ENCODE measurements at regions not wholly inside any gene's neighbourhood (a gene's known extent, or its start where the extent isn't known, plus 50 kb on each side); places are given as distances from the start of the nearest gene placed in this dataset.

DNA sequence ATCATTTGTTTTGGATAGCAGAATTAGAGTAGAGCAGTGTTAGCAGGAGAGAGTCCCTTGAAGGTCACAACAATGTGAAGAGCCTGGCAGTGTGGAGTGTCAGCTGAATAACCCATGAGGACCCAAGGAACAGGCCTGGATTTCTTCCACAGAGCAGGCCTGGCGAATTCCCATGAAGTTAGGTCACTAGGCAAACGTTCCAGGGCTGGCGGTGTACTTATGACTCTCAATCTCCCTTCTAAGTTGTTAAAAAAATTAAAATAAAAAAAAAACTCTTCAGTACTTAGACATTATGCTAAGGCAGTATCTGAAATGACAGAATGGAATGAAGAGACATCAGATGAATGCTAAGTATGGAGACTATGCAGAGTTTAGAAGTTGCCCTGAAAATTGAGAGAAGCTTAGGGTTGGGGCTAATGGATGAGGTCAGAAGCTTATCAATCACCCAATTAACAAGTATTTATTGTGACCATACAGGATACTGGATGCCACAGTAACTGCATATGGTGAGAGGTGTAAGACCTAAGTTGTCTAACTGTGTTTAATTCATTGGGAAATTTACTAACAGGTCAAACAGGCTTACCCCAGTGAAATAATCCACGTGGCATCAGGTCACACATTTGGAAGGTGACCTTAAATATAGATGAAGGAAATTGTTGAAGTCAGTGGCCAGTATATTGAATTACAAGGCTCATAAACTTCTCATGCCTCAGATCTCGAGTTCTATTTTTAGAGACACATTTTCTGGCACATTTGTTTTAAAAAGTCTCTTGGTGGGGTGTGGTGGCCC is 126.2 kb upstream of the NRP1 start:
- DNase-seq (ENCODE audit: low read depth in 4 of 4, low spot score in 3 of 4), result no peak

GRCh38 chr10:33459602-33460001 is 125.1 kb upstream of the NRP1 start:
- no peak for DNase-seq (ENCODE audit: low read depth in 4 of 4, low spot score in 3 of 4)

- DNase-seq (ENCODE audit: low read depth in 4 of 4, low spot score in 3 of 4), result no peak
These were observed 120.6 kb upstream of the NRP1 start for GRCh38 chr10:33455029-33455428.

DNA sequence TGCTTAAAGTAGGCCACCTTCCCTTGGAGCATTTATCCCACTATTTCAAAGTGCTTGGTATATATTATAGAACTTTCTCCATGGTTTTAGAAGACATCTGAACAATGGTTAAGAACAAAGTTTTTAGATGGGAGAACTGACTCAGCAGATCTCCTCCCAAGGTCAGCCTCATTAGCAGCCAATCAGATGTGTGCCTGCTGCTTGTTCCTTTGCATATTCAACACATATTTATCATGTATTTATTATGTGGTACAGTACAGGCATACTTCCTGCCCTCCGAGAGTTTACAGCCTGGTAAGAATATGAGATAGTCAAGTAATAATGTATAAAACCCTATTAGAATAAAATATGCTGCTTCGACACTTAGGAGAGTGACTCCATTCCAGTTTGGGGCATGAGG is 120.1 kb upstream of the NRP1 start:
- no peak for DNase-seq (ENCODE audit: low read depth in 4 of 4, low spot score in 3 of 4)

DNA sequence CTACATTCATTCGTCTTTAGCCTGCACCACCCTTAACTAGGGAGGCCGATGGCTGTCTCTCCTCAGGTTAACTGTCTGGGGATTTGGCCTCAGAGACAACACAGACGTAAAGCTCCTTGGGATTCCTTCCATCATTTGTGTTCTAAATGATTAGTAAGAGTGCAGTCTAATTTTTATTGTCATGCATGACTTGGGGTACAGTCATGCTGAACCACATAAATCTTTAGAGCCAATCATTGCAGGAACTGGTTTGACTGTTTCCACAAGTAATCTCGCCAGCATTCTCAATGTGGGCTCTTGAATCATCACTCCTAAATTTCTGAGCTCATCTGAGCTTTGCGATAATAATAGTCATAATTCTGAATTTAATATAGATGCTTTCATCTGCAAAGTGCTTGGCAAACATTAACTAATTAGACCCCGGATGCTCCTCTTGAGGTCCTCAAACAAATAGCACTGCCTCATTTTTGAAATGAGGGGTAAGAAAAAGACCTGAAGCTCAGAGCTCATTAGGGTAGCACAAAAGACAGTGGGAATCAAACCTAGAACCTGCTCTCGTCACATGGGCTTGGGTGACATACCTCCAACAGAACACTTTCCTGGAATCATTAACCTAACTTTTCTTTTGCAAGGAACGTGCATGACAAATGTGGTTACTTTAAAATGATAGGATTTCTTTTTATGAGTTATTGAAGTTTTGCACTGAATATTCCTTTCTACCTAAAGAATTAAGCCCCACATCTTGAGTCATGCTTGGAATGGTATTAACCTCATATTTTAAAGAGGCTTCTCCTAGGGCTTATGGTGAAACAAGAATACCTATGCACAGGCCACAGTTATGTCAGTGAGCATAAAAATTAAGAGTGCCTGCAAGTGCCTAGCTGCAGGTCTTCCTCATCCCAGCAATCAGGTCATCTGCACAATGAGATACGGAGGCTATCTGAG is 118.9 kb upstream of the NRP1 start:
- DNase-seq (ENCODE audit: low read depth in 4 of 4, low spot score in 3 of 4), result no peak

- DNase-seq (ENCODE audit: low read depth in 4 of 4, low spot score in 3 of 4), result no peak
These were observed 114.1 kb upstream of the NRP1 start for GRCh38 chr10:33448421-33449140.

DNA sequence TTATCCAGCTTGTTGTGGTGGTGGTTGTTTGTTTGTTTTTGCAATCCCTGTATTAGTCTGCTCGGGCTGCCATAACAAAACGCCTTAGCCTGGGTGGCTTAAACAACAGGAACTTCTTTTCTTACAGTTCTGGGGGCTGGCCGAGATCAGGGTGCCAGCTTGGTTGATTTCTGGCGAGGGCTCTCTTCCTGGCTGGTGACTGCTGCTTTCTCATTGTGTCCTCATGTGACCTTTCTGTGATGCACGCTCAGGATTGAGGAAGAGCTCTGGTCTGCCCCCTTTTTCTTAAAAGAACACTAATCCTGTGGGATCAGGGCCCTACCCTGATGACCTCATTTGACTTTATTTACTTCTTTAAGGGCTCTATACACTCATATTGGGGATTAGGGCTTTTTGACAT is 107.1 kb upstream of the NRP1 start:
- no peak for DNase-seq (ENCODE audit: low read depth in 4 of 4, low spot score in 3 of 4)

- DNase-seq (ENCODE audit: low read depth in 4 of 4, low spot score in 3 of 4), result no peak
These were observed 100.5 kb upstream of the NRP1 start for GRCh38 chr10:33434933-33435332.

- no peak for DNase-seq (ENCODE audit: low read depth in 4 of 4, low spot score in 3 of 4)
These were observed 94.2 kb upstream of the NRP1 start for GRCh38 chr10:33428682-33429081.

DNA sequence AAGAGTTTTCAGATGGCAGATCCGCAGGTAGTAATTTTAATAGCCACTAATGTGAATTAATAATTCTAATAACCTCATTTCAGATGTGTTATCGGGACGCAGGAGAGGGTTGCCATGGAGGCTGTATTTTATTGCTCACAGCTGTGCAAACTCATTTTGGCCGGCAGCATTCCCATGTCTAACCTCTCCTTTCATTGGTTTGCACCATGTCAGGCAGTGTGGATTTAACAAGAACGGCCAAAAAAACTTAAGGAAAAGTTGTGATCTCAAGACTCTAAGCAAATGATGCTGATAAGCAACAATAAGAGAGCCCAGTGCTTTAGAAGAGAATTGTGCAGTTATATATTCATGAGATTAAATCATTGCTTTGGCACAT is 88.7 kb upstream of the NRP1 start:
- peak; percentile 61 to 76 (median 70) for DNase-seq (ENCODE audit: low read depth in 4 of 4, low spot score in 3 of 4)

GRCh38 chr10:33422471-33423153 is 88.1 kb upstream of the NRP1 start:
- no peak for DNase-seq (ENCODE audit: low read depth in 4 of 4, low spot score in 3 of 4)

GRCh38 chr10:33421789-33422462 is 87.5 kb upstream of the NRP1 start:
- no peak for DNase-seq (ENCODE audit: low read depth in 4 of 4, low spot score in 3 of 4)

- no peak for DNase-seq (ENCODE audit: low read depth in 4 of 4, low spot score in 3 of 4)
These were observed 84.8 kb upstream of the NRP1 start for GRCh38 chr10:33419311-33419710.

DNA sequence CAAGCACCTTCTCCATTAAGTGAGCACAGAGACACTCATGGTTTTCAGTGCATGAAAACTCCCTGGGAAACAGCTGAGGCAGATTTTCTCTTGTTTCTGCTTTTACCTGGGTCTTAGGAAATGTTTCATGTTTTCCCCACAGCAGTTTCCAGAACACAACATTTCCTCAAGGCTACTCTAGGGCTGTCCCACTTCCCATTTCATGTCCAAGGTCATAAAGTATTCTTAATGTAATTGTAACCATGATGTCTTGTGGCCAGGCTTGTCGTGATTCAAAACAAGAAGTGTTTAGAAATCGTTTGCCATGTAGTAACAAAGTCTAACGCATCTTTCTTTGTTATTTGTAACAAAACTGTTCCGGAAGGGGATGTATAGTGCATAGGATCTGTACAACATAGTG is 83.8 kb upstream of the NRP1 start:
- no peak for DNase-seq (ENCODE audit: low read depth in 4 of 4, low spot score in 3 of 4)

DNA sequence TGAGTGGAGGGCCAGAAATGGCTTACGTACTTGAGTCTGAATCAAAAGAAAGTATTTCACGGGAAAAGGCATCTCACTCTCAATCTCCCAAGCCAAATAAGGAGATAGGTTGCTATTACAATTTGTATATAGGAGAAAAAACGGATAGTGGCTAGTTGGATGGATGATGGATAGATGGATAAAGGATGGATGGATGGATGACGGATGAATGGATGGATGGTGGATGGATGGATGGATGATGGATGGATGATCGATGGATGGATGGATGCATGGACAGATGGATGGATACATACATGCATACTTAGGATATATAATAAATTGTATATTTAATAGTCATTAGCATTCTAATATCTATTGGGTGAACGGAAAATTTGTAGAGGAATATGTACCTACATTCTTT is 82.2 kb upstream of the NRP1 start:
- DNase-seq (ENCODE audit: low read depth in 4 of 4, low spot score in 3 of 4), result no peak

- no peak for DNase-seq (ENCODE audit: low read depth in 4 of 4, low spot score in 3 of 4)
These were observed 81.7 kb upstream of the NRP1 start for GRCh38 chr10:33416209-33416608.

DNA sequence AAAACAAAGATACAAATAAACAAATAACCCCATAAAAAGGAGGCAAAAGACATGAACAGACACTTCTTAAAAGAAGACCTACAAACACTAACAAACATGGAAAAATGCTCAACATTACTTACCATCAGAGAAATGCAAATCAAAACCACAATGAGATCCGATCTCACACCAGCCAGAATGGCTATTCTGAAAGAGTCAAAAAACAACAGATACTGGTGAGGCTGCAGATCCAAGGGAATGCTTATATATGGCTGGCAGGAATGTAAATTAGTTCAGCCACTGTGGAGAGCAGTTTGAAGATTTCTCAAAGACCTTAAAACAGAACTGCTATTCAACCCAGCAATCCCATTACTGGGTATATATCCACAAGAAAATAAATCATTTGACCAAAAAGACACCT is 80.4 kb upstream of the NRP1 start:
- DNase-seq (ENCODE audit: low read depth in 4 of 4, low spot score in 3 of 4), result no peak

- DNase-seq (ENCODE audit: low read depth in 4 of 4, low spot score in 3 of 4), result no peak
These were observed 78.3 kb upstream of the NRP1 start for GRCh38 chr10:33412653-33413361.

GRCh38 chr10:33412241-33412640 is 77.8 kb upstream of the NRP1 start:
- no peak for DNase-seq (ENCODE audit: low read depth in 4 of 4, low spot score in 3 of 4)

- no peak for DNase-seq (ENCODE audit: low read depth in 4 of 4, low spot score in 3 of 4)
These were observed 76.4 kb upstream of the NRP1 start for GRCh38 chr10:33410860-33411234.

All from right renal pelvis (tissue), 4 donors.